GM12872 (cell line): ENCODE measurements at regions not wholly inside any gene's neighbourhood (a gene's known extent, or its start where the extent isn't known, plus 50 kb on each side); places are given as distances from the start of the nearest gene placed in this dataset.

Experiments
- TF ChIP-seq, protein P1 (sequence below): IDR thresholded peaks from 3 replicates; pipeline ENCODE4 v1.5.1; 2011; ENCODE audit warnings: low read depth, mild to moderate bottlenecking, low read length, moderate library complexity; ENCODE audit not compliant: insufficient read depth

DNA sequence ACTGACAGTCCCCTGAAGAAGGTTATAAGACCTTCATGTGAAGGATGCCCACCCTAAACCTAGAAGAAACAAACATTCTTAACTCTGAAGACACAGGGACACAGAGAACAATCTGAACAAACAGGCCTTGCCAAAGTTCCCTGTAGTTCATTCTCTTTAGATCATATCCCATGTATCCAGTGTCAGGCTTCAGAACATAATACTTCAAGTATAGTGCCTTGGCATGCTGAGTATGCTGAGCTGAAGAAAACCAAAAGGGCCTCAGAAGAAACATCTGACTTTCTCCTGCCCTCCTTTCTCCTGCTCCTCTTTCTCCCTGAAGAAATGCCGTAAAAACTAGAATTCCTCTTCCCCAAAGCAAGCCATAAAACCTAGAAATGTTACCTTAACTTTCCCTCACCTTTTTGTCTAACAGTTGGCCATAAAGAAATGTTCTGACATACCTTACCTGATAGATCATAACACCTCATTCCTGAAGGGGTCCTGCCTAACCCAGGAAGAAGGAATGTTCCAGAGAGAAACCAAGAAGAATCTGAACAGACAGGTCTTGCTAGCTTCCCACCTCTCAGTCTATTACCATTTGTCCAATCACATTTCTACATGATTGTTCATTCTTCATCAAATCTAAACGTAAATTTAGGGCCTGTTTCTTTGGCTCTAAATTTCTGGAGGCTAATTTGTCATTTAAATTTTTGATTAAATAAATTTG is 160.1 kb upstream of the ZC3H15 start:
- TF ChIP-seq, protein P1, sequence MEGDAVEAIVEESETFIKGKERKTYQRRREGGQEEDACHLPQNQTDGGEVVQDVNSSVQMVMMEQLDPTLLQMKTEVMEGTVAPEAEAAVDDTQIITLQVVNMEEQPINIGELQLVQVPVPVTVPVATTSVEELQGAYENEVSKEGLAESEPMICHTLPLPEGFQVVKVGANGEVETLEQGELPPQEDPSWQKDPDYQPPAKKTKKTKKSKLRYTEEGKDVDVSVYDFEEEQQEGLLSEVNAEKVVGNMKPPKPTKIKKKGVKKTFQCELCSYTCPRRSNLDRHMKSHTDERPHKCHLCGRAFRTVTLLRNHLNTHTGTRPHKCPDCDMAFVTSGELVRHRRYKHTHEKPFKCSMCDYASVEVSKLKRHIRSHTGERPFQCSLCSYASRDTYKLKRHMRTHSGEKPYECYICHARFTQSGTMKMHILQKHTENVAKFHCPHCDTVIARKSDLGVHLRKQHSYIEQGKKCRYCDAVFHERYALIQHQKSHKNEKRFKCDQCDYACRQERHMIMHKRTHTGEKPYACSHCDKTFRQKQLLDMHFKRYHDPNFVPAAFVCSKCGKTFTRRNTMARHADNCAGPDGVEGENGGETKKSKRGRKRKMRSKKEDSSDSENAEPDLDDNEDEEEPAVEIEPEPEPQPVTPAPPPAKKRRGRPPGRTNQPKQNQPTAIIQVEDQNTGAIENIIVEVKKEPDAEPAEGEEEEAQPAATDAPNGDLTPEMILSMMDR = no peak

DNA sequence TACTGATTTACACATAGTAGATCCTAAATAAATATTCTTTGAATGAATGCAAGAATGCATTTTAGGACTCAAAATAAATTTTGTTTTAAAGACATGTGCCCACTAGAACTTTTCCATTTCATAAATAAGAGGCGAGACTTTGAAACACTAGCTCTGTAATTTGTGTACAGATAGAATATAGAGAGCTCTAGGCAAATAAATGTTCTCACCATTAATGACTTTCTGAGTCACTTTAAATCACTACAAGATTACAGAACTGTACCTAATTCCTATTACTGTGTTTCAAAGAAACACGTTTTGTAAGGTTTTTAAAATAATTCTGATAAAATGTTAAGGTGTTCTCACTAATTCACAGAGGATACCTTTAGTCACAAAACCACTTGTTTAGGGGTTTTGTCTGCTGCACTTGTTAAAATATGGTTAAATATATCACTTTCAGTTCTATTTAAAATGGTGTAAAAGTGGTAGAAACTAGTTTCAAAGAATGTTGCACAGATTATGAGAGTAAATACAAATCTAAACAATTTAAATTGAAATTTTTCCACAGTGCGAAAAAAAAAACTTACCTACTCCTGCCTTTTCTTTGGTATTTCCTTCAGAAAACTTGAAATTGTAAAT is 158.7 kb upstream of the ZC3H15 start:
- TF ChIP-seq, protein P1 = no peak

DNA sequence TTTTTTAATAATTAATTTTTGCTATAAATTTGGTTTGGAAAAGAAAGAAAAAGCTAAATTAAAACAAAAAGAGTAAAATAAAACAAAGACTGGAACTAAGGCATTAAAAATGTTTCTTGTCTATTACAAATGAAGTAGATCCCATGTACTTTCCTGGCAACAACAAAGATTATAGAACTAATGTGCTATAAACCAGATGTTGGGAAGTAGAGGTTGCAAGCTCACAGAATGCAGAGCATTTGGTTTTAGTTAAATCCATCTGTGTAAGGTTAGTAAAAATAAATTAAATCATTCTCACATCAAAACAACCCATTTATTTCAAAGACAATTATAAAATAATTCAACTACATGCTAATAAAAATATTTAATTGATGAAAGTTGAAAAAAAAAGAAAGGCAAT is 157.2 kb upstream of the ZC3H15 start:
- TF ChIP-seq, protein P1 = no peak

DNA sequence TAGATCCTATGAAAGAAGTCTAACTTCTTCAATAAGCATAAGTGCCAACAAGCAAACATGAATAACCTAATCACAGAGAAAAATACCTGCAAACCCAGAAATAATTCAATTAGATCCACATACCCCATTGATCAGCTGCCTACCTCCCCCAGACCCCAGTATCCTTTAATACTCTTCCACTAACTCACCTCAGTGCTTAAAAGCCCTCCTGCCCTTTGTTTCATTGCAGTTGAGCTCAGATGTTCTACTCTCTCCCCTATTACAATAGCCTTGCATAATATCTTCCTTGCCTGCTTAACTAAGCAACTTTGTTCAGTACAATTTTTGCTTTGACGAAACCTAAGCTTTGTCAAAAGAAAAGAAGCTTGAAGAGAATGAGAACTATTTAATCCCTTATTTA is 156.0 kb upstream of the ZC3H15 start:
- TF ChIP-seq, protein P1 = no peak

DNA sequence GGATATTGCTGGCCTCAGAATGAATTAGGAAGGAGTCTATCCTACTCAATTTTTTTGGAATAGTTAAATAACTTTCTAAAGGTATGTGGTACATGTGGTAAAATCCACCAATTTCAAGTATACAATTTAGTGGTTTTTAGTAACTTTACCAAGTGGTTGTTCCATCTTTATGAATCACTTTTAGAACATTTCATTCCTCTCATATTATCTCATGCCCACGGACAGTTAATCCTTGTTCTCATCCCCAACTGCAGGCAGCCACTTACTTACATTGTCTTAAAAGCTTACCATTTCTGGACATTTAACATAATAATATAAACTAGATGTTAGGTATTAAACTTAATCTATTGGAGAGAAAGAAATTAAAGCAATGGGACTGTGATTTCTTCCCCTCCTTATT is 146.3 kb upstream of the ZC3H15 start:
- TF ChIP-seq, protein P1 = no peak

DNA sequence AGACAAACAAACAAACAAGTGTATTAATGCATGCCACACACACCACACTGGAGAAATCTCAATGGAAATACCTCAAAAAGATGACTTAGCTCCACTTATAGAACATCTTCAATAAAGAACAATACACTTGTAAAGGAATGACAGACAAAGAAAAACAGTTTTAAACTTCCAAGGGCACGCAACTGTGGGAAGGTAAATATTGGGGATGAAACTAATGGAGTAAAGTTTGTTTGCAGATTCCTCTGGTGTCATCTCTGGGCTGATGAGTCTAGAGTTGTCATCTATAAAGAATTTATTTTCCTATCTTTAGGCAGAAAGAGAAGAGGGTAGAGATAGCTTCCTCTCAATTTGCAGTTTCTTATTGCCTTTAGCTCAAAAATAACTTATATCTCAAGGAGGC is 144.0 kb upstream of the ZC3H15 start:
- TF ChIP-seq, protein P1 = no peak

DNA sequence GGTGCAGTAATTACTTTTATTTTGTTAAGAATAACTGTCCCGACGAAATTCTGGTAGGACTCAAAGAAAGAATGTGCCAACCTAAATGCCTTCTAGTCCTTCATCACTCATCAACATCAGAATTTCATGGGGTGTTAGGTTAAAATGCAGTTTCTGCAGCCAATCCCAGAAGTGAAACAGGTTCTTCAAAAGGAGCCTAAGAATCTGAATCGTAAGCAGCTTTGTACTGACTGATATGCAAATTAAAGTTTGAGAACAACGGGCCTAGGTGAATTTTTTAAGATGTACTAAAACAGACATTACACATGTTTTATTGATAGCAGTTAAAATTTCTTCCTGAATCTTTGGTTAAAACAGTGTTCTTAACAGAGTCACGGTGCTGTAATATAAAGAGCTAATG is 140.3 kb upstream of the ZC3H15 start:
- TF ChIP-seq, protein P1 = no peak
